NK-92 treated with Interleukin-12 subunit alpha and Interleukin-12 subunit beta, amount 100 ng/mL, for 24 hours (cell line): ENCODE measurements at regions not wholly inside any gene's neighbourhood (a gene's known extent, or its start where the extent isn't known, plus 50 kb on each side); places are given as distances from the start of the nearest gene placed in this dataset.

Source experiments
- DNase-seq: peaks from one replicate; lab custom pipeline; 2025; lab: John Stamatoyannopoulos, UW

GRCh38 chr2:13103151-13103550, 386.4 kb downstream of the TRIB2 start:
- no peak for DNase-seq

DNA sequence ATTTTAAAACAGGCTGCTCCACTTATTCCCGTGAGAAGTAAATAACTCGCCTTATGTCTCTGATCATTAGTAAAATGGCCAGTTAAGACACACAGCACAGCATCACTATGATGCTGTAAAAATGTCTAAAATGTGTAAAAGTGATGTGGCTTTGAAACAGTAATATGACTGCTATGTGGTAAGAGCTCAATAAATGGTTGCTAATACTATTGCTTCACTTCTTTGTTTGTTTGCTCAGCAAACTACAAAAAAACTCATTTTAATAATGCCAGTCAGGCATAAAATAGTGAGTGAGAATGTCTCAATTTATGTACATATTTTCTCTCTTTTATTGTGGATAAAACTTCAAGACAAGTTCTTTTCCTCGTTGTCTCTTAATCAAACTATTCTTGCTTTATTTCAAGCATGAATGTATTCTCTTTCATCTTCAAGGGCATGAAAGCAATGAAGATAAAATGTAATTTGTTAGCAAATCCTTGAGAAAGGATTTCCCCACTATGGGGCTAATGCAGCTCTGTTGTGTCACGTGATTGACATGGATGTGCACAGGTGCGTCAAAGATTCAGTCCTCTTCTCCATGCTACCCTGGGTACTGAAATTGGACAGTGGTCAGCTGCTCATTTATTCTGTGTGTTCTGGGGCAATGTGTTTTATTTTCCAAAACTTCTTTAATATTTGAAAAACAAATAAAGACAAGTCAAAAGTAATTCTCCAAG, 387.2 kb downstream of the TRIB2 start:
- DNase-seq: no peak

GRCh38 chr2:13104723-13105122, 388.0 kb downstream of the TRIB2 start:
- no peak for DNase-seq

DNA sequence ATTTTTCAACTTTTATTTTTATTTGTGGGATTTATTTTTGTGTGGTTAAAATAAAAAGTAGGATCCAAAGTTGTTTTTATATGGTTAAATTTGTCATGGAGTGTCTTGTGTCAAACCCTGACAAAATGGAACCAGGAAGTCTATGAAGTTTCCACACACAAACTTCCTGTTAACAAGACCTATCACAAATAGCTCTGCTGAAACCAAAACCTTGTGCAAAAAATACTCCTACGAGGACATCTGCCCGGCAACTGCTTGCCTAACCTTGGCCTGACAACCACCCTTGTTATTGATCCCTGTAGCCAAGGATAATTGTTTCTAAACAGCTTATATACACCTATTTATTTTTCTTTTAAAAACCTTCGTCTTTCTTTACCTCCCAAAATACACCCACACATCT, 389.6 kb downstream of the TRIB2 start:
- DNase-seq: no peak

DNA sequence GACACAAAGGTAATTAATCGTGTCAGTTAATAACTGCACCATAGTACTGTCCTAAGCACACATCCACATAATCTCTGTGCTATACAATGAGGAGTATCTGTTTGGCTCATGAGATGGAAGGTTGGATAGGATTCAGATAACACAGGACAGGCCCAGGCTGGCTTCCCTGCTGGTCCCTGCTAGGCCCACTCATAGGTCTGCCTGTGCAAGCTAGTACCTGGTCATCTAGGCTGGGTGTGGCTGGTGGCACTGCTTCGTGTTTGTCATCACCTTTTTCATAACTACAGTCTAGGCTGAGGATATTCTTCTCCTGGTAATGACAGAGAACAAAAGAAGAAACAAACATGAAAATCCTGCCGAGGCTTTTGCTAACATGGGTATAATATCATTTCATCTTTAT, 392.8 kb downstream of the TRIB2 start:
- DNase-seq: no peak

DNA sequence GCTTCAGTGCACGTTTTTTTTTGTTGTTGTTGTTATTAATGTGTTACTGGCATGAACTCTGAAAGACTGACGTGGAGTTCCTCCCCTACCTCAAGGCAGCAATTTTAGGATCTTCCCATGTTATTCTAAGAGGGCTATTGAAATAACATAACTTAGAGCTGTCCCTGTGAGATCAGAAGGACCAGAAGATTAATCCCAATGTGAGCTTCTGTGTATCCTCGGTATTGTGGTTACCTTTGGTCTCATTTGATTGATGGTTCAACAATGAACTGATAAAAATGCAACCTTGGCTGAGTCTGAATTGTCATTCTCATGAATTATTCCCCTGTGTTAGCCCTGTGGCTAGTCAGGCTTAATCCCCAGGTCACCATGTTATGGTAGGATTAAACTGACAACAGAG, 394.1 kb downstream of the TRIB2 start:
- no peak for DNase-seq

- no peak for DNase-seq
Measured at GRCh38 chr2:13113002-13113401, 396.3 kb downstream of the TRIB2 start.

GRCh38 chr2:13114391-13114790, 397.7 kb downstream of the TRIB2 start:
- DNase-seq: no peak

- no peak for DNase-seq
Measured at GRCh38 chr2:13115643-13116042, 398.9 kb downstream of the TRIB2 start.

- DNase-seq: no peak
Measured at GRCh38 chr2:13121096-13121495, 404.4 kb downstream of the TRIB2 start.

DNA sequence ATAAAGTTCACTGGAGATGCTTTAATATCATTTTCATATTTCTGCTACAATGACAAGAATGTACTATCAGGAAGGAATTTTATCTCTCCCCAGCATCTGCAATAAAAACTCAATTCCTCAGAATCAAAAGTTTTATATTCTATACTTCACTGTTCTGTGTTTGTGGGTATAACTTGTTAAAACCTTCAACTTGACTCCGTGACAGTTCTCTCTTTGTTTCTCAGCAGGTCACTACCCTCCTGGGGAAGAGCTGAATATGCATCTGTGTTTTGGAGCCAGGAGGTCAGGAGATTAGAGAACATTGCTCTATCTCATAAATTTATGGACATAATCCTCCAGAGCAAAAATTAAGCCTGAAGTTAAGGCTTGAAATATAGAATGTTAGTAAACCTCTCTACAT, 411.4 kb downstream of the TRIB2 start:
- no peak for DNase-seq

DNA sequence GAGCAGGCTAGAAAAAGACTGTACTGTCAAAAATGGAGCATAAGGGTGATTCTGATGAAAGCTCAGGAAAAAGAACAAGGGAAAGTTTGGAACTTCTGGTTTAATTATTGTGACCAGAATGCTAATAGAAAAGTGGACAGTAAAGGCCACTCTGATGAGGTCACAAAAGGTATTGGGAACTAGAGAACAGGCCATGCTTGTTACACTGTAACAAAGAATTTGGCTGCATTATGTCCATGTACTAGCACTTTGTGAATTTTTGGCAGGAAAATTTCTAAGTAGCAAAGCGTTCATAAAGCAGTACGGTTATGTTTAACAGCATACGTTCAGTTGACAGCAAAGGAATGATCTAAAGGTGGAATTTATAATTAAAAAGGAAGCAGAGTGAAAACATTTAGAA, 418.6 kb downstream of the TRIB2 start:
- DNase-seq: no peak

- no peak for DNase-seq
Measured at GRCh38 chr2:13135856-13136255, 419.1 kb downstream of the TRIB2 start.

- DNase-seq: no peak
Measured at GRCh38 chr2:13137679-13138078, 420.9 kb downstream of the TRIB2 start.

- no peak for DNase-seq
Measured at GRCh38 chr2:13141315-13141714, 424.6 kb downstream of the TRIB2 start.

- no peak for DNase-seq
Measured at GRCh38 chr2:13143451-13143850, 426.7 kb downstream of the TRIB2 start.

DNA sequence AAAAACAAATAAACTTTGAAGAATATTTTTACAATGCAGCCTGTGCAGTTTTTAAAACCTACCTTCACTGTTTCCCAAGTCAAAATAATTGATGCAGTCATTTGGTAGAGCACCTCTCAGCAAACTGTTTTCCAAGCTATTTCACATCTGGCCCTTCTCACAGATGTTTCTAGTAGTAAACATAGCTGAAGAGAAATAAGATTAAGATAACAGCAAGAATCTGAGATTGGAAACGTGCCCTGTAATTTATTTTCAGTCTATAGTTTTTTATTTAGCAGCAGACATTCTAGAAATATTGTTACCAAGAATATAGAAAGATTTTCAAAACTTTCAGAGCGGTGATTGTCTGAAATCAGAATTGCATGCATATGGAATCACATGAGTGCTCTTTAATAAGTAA, 440.2 kb downstream of the TRIB2 start:
- DNase-seq: no peak

GRCh38 chr2:13158466-13158865, 441.7 kb downstream of the TRIB2 start:
- DNase-seq: no peak

GRCh38 chr2:13180729-13181128, 464.0 kb downstream of the TRIB2 start:
- DNase-seq: no peak

- no peak for DNase-seq
Measured at GRCh38 chr2:13193075-13193474, 476.3 kb downstream of the TRIB2 start.

DNA sequence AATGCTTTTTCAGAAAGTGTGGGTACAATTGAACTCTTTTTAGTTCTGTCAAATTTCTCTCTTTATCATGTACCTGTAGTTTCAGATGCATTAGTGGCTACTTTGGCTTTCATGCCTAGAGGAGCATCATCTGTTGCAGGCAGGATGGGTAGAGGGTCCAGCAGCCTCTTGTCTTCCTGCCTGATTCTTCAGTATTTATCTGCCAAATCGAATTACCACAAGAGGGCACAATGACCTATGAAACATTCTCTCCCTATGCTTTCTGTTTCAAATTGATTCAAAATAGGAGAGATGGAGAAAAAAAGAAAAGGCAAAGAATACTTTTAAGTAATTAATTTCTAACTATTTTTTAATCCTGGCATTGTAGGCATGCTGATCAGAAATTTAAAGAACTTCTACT, 477.2 kb downstream of the TRIB2 start:
- no peak for DNase-seq

GRCh38 chr2:13195270-13195669, 478.5 kb downstream of the TRIB2 start:
- no peak for DNase-seq

GRCh38 chr2:13197248-13197647, 480.5 kb downstream of the TRIB2 start:
- no peak for DNase-seq

GRCh38 chr2:13201924-13202323, 485.2 kb downstream of the TRIB2 start:
- DNase-seq: no peak

GRCh38 chr2:13212115-13212514, 495.4 kb downstream of the TRIB2 start:
- no peak for DNase-seq
